ENCODE measurements at regions not wholly inside any gene's neighbourhood (a gene's known extent, or its start where the extent isn't known, plus 50 kb on each side); places are given as distances from the start of the nearest gene placed in this dataset.
"Not testable (repeated sequence)": the region's sequence is repeated elsewhere in the genome, so short reads cannot be mapped to it uniquely, and the experiment has no call there.

GRCh38 chr2:13433954-13434353 is 717.2 kb downstream of the TRIB2 start:
- no peak overlapping the region for H3K4me3 ChIP-seq
- no peak for DNase-seq
- H3K4me1 ChIP-seq: no peaks in the 10 kb centered on the region
- TF ChIP-seq, protein P1, sequence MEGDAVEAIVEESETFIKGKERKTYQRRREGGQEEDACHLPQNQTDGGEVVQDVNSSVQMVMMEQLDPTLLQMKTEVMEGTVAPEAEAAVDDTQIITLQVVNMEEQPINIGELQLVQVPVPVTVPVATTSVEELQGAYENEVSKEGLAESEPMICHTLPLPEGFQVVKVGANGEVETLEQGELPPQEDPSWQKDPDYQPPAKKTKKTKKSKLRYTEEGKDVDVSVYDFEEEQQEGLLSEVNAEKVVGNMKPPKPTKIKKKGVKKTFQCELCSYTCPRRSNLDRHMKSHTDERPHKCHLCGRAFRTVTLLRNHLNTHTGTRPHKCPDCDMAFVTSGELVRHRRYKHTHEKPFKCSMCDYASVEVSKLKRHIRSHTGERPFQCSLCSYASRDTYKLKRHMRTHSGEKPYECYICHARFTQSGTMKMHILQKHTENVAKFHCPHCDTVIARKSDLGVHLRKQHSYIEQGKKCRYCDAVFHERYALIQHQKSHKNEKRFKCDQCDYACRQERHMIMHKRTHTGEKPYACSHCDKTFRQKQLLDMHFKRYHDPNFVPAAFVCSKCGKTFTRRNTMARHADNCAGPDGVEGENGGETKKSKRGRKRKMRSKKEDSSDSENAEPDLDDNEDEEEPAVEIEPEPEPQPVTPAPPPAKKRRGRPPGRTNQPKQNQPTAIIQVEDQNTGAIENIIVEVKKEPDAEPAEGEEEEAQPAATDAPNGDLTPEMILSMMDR (IDR thresholded peaks at IDR 0.05): no peak
- no peaks in the 10 kb centered on the region for H3K27me3 ChIP-seq (ENCODE audit: low read depth)
- no peaks in the 10 kb centered on the region for H3K36me3 ChIP-seq
- intact Hi-C loops (cut with DNase I): no loop called here
- H3K9me3 ChIP-seq: no peaks in the 10 kb centered on the region
- ATAC-seq: no peak
- H3K27ac ChIP-seq: no peak overlapping the region

DNA sequence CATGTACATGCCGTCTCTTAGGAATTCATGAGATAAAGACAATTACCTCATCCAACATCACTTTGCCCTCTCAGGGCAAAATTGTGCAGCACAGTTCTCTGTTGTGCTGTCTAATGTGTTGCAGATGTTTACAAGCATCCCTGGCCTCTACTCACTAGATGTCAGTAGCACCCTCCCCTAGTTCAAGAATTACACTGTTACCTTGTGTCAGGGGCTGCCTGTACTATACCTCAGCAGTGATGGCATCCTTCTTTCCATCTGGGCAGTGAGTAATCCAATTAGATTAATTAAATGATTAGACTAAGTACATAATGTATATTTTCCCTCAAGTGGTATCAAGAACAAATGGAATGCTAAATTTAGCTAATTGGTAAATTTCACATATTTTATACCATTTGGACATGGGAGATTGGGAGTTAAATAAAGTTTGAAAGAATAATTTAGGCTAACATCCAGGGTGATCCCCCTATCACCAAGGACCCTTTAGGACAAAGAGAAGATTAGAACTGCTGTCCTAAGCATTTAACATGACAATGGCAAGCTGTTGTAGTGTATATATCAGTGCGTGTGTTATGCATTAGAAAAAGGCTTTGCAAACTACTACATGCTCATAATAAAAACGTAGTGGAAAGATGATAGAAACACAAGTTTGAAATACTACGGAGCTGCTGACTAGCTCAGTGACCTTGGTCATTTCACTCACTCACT is 727.0 kb downstream of the TRIB2 start:
- H3K27me3 ChIP-seq (ENCODE audit: low read depth); H3K4me3 ChIP-seq; H3K9me3 ChIP-seq; intact Hi-C loops (cut with DNase I); H3K36me3 ChIP-seq; H3K4me1 ChIP-seq; DNase-seq; H3K27ac ChIP-seq; ATAC-seq: not testable (repeated sequence)

GRCh38 chr2:13462464-13462863 is 745.7 kb downstream of the TRIB2 start:
- Histone ChIP-seq H3K9me3 (no peaks in the 10 kb centered on the region), H3K36me3 (no peaks in the 10 kb centered on the region), H3K27ac (no peak overlapping the region), H3K4me3 (no peak overlapping the region), H3K27me3 (ENCODE audit: low read depth) (no peaks in the 10 kb centered on the region), H3K4me1 (no peaks in the 10 kb centered on the region)
- TF ChIP-seq, protein P1 (IDR thresholded peaks at IDR 0.05): no peak
- intact Hi-C loops (cut with DNase I): no loop called here
- DNase-seq (no peak), ATAC-seq (no peak)

DNA sequence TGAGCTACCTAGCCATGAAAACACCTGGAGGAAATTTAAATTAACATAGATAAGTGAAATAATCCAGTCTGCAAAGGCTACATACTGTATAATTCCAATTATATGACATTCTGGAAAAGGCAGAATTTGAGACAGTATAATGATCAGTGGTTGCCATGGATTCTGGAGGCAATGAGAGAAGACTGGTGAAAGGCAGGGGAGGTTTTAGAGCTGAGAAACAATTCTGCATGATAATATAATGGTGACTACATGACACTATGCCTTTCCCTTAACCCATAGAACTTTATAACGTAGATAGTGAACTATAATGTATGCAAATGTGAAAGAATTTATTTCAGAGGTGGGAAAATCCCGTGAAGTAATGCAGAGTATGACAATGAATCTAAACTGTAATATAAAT is 749.3 kb downstream of the TRIB2 start:
- Histone ChIP-seq H3K27me3 (ENCODE audit: low read depth) (no peaks in the 10 kb centered on the region), H3K36me3 (no peaks in the 10 kb centered on the region), H3K9me3 (no peaks in the 10 kb centered on the region), H3K4me1 (no peaks in the 10 kb centered on the region), H3K27ac (no peak overlapping the region), H3K4me3 (no peak overlapping the region)
- TF ChIP-seq, protein P1 (IDR thresholded peaks at IDR 0.05): no peak
- ATAC-seq: no peak
- no peak for DNase-seq
- intact Hi-C loops (cut with DNase I): no loop called here

DNA sequence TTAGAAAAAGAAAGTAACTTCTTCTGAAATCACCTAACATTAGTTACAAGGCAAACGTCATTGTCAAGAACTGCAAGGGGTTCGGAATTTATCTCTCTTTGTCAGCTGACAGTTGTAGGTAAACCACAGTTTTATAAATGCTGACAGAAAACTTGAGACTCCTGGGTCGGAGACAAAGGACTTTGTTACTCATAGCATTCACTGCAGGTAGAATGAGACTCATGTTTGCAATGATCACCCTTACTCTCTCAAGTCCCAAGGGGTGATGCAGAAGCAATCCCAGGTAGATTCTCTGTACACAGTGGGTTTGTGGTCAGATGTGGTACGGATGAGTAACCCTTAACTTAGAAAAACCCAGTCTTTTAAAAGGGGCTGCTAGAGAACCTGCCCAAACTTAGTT is 757.8 kb downstream of the TRIB2 start:
- no peak overlapping the region for H3K4me3 ChIP-seq
- no peaks in the 10 kb centered on the region for H3K4me1 ChIP-seq
- H3K27me3 ChIP-seq (ENCODE audit: low read depth): no peaks in the 10 kb centered on the region
- intact Hi-C loops (cut with DNase I): no loop called here
- H3K27ac ChIP-seq: no peak overlapping the region
- no peaks in the 10 kb centered on the region for H3K36me3 ChIP-seq
- TF ChIP-seq, protein P1 (IDR thresholded peaks at IDR 0.05): no peak
- ATAC-seq (no peak), DNase-seq (no peak)
- no peaks in the 10 kb centered on the region for H3K9me3 ChIP-seq

DNA sequence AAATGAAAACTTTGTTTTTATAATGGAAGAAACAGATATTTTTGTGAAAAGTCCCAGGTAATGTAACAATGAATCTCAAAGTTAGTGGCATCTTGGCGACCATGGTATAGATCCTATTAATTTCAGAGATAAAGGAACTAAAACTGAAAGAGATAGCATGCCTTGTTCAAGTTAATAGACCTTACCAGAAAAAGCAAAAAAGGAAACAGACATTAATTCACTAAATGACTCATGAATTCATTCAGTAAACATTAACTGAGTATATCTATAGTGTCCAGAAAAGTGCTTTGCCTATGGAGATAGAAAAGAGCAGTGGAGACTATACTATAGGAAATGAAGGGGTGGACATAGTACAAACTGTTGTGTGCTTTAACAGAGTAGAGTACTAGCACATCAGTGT is 763.3 kb downstream of the TRIB2 start:
- Histone ChIP-seq H3K9me3 (no peaks in the 10 kb centered on the region), H3K4me1 (no peaks in the 10 kb centered on the region), H3K4me3 (no peak overlapping the region), H3K27me3 (ENCODE audit: low read depth) (no peaks in the 10 kb centered on the region), H3K36me3 (no peaks in the 10 kb centered on the region), H3K27ac (no peak overlapping the region)
- DNase-seq (no peak), ATAC-seq (no peak)
- TF ChIP-seq, protein P1 (IDR thresholded peaks at IDR 0.05): no peak
- intact Hi-C loops (cut with DNase I): no loop called here

All from lower lobe of right lung (tissue), 2 donors.